H9 (cell line): ENCODE measurements at regions not wholly inside any gene's neighbourhood (a gene's known extent, or its start where the extent isn't known, plus 50 kb on each side); places are given as distances from the start of the nearest gene placed in this dataset.

Source experiments
- DNase-seq: peaks from one replicate; pipeline ENCODE4 v3.0.0-alpha.2; 2017
- H2AFZ ChIP-seq: one replicate; pipeline ENCODE4 v1.6.1; 2013; ENCODE audit warnings: mild to moderate bottlenecking, low read length, control low read depth, moderate library complexity
- H2AK5ac ChIP-seq: 2 replicates; pipeline ENCODE4 v1.6.1; 2013; ENCODE audit warnings: low read length, control low read depth, mixed read lengths; ENCODE audit not compliant: insufficient read length
- H2BK120ac ChIP-seq: one replicate; pipeline ENCODE4 v1.6.1; 2013; ENCODE audit warnings: low read depth, mild to moderate bottlenecking, low read length, control low read depth, inconsistent platforms; ENCODE audit not compliant: poor library complexity, severe bottlenecking
- H2BK12ac ChIP-seq: 2 replicates; pipeline ENCODE4 v1.6.1; 2013; ENCODE audit warnings: low read length, control low read depth, mixed read lengths, low read depth; ENCODE audit not compliant: insufficient read length
- H2BK15ac ChIP-seq: 2 replicates; pipeline ENCODE4 v1.6.1; 2013; ENCODE audit warnings: low read depth, low read length, control low read depth
- H2BK20ac ChIP-seq: one replicate; pipeline ENCODE4 v1.6.1; 2013; ENCODE audit warnings: low read depth, mild to moderate bottlenecking, low read length, control low read depth, inconsistent platforms; ENCODE audit not compliant: poor library complexity, severe bottlenecking
- H2BK5ac ChIP-seq: 2 replicates; pipeline ENCODE4 v1.6.1; 2013; ENCODE audit warnings: low read length, control low read depth, mixed read lengths; ENCODE audit not compliant: insufficient read length
- H3K14ac ChIP-seq: 2 replicates; pipeline ENCODE4 v1.6.1; 2013; ENCODE audit warnings: low read length, control low read depth; ENCODE audit not compliant: insufficient read depth
- H3K18ac ChIP-seq: 2 replicates; pipeline ENCODE4 v1.6.1; 2013; ENCODE audit warnings: low read depth, mild to moderate bottlenecking, mixed read lengths, low read length, control low read depth; ENCODE audit not compliant: insufficient read length
- H3K23ac ChIP-seq: 2 replicates; pipeline ENCODE4 v1.6.1; 2013; ENCODE audit warnings: low read length, control low read depth, mixed read lengths, low read depth; ENCODE audit not compliant: insufficient read length
- H3K23me2 ChIP-seq: 2 replicates; pipeline ENCODE4 v1.6.1; 2013; ENCODE audit warnings: low read depth, mild to moderate bottlenecking, mixed read lengths, low read length, control low read depth; ENCODE audit not compliant: insufficient read length, poor library complexity, severe bottlenecking
- H3K27ac ChIP-seq: 2 replicates; pipeline ENCODE4 v1.5.1; 2013; ENCODE audit warnings: low read length, control low read depth, mixed read lengths, low read depth; ENCODE audit not compliant: insufficient read length
- H3K27me3 ChIP-seq: 2 replicates; pipeline ENCODE4 v1.6.1; 2013; ENCODE audit warnings: low read length, control low read depth, inconsistent platforms; ENCODE audit not compliant: insufficient read depth
- H3K4ac ChIP-seq: 2 replicates; pipeline ENCODE4 v1.6.1; 2013; ENCODE audit warnings: low read depth, mild to moderate bottlenecking, control low read depth, inconsistent platforms, low read length, moderate library complexity
- H3K4me1 ChIP-seq: 2 replicates; pipeline ENCODE4 v1.6.1; 2013; ENCODE audit warnings: low read length, control low read depth, inconsistent platforms; ENCODE audit not compliant: insufficient read depth
- H3K4me2 ChIP-seq: 2 replicates; pipeline ENCODE4 v1.6.1; 2013; ENCODE audit warnings: low read length, control low read depth, mixed read lengths; ENCODE audit not compliant: insufficient read length, insufficient read depth
- H3K56ac ChIP-seq: 2 replicates; pipeline ENCODE4 v1.6.1; 2013; ENCODE audit warnings: low read depth, mild to moderate bottlenecking, mixed read lengths, low read length, control low read depth; ENCODE audit not compliant: insufficient read length
- H3K79me1 ChIP-seq: 2 replicates; pipeline ENCODE4 v1.6.1; 2013; ENCODE audit warnings: low read depth, mild to moderate bottlenecking, moderate library complexity, low read length, control low read depth, inconsistent platforms; ENCODE audit not compliant: insufficient read depth, poor library complexity, severe bottlenecking
- H3K79me2 ChIP-seq: 2 replicates; pipeline ENCODE4 v1.6.1; 2013; ENCODE audit warnings: low read length, control low read depth, inconsistent platforms; ENCODE audit not compliant: insufficient read depth
- H3K9ac ChIP-seq: 2 replicates; pipeline ENCODE4 v1.6.1; 2013; ENCODE audit warnings: low read length, control low read depth, mixed read lengths; ENCODE audit not compliant: insufficient read length; ENCODE audit errors: extremely low read depth
- H3K9me3 ChIP-seq: one replicate; pipeline ENCODE4 v1.6.1; 2013; ENCODE audit warnings: low read depth, low read length, inconsistent platforms; ENCODE audit not compliant: control insufficient read depth
- H3T11ph ChIP-seq: one replicate; pipeline ENCODE4 v1.6.1; 2013; ENCODE audit warnings: mild to moderate bottlenecking, low read length, control low read depth, inconsistent platforms
- H4K20me1 ChIP-seq: one replicate; pipeline ENCODE4 v1.6.1; 2013; ENCODE audit not compliant: control insufficient read depth, insufficient read length, insufficient read depth
- H4K5ac ChIP-seq: 2 replicates; pipeline ENCODE4 v1.6.1; 2013; ENCODE audit warnings: low read depth, mild to moderate bottlenecking, mixed read lengths, low read length, control low read depth; ENCODE audit not compliant: insufficient read length
- H4K8ac ChIP-seq: replicated peaks from 2 replicates; pipeline ENCODE4 v1.6.1; 2013; ENCODE audit warnings: low read length, control low read depth, mixed read lengths, low read depth; ENCODE audit not compliant: insufficient read length
- H4K91ac ChIP-seq: 2 replicates; pipeline ENCODE4 v1.6.1; 2013; ENCODE audit warnings: low read depth, mild to moderate bottlenecking, moderate library complexity, mixed read lengths, low read length, control low read depth; ENCODE audit not compliant: insufficient read length
- H3K27ac Mint-ChIP-seq, 3 experiments: 2 replicates in 2 of 3; 3 replicates in 1 of 3; pipeline ENCODE4 v1.8.0; 2020 to 2021; ENCODE audit warnings: mixed read lengths in 3 of 3, mild to moderate bottlenecking in 1 of 3, moderate library complexity in 1 of 3
- H3K27me3 Mint-ChIP-seq: 2 replicates; pipeline ENCODE4 v1.8.0; 2021; ENCODE audit warnings: low read depth, mild to moderate bottlenecking, moderate library complexity, mixed read lengths
- H3K36me3 Mint-ChIP-seq, 3 experiments: 2 replicates in 2 of 3; 3 replicates in 1 of 3; pipeline ENCODE4 v1.8.0; 2020 to 2021; ENCODE audit warnings: low read depth in 3 of 3, mixed read lengths in 3 of 3; ENCODE audit not compliant: insufficient read depth in 1 of 3
- H3K4me1 Mint-ChIP-seq, 2 experiments: 2 replicates each; pipeline ENCODE4 v1.8.0; 2020; ENCODE audit warnings: mixed read lengths in 2 of 2
- H3K4me3 Mint-ChIP-seq, 2 experiments: 2 replicates in 1 of 2; 3 replicates in 1 of 2; pipeline ENCODE4 v1.8.0; 2020 to 2021; ENCODE audit warnings: mild to moderate bottlenecking in 2 of 2, mixed read lengths in 2 of 2, moderate library complexity in 1 of 2
- H3K9me3 Mint-ChIP-seq, 2 experiments: 2 replicates in 1 of 2; 3 replicates in 1 of 2; pipeline ENCODE4 v1.8.0; 2020; ENCODE audit warnings: mild to moderate bottlenecking in 2 of 2, mixed read lengths in 2 of 2, moderate library complexity in 1 of 2
- CTCF ChIP-seq: fragments of 200-600 bp; sonication (generic); conservative IDR thresholded peaks from 3 replicates; pipeline ENCODE4 v1.8.0; 2021; ENCODE audit warnings: antibody characterized with exemption, mild to moderate bottlenecking

- Histone ChIP-seq H3K23ac (no peak overlapping the region), H3K14ac (no peak overlapping the region), H3K79me1 (no peaks in the 10 kb centered on the region), H4K20me1 (no peaks in the 10 kb centered on the region), H2BK20ac (no peak overlapping the region), H3K9ac (no peak overlapping the region), H3K4ac (no peak overlapping the region), H2BK5ac (no peak overlapping the region), H2AFZ (no peak overlapping the region), H3K56ac (no peak overlapping the region), H4K8ac (no peak overlapping the region), H3K27me3 (no peaks in the 10 kb centered on the region), H3K23me2 (no peaks in the 10 kb centered on the region), H2BK120ac (no peak overlapping the region), H2BK15ac (no peak overlapping the region), H4K5ac (no peak overlapping the region), H3K27ac (no peak overlapping the region), H3K4me1 (no peaks in the 10 kb centered on the region; the same call in 1 of the 2 replicates), H4K91ac (no peak overlapping the region), H3K9me3 (no peaks in the 10 kb centered on the region), H3K18ac (no peak overlapping the region), H3K79me2 (no peaks in the 10 kb centered on the region), H3K4me2 (no peak overlapping the region), H3T11ph (no peak overlapping the region), H2AK5ac (no peak overlapping the region), H2BK12ac (no peak overlapping the region)
- no peak overlapping the region for H3K27ac Mint-ChIP-seq
- H3K4me1 Mint-ChIP-seq: peaks cover 30 to 38% of the 10 kb centered on the region in 2 experiments
- no peak for DNase-seq
- no peak overlapping the region for H3K4me3 Mint-ChIP-seq
- peaks cover 11% of the 10 kb centered on the region for H3K27me3 Mint-ChIP-seq
- peaks cover 8 to 13% of the 10 kb centered on the region in 2 experiments for H3K9me3 Mint-ChIP-seq
- TF ChIP-seq CTCF: no peak
- H3K36me3 Mint-ChIP-seq: peaks cover 6 to 17% (median 7%) of the 10 kb centered on the region in 3 experiments
Observed at GRCh38 chr20:48364055-48364454, 463.7 kb downstream of the PREX1 start.
